IMR-90 (cell line): ENCODE measurements at regions not wholly inside any gene's neighbourhood (a gene's known extent, or its start where the extent isn't known, plus 50 kb on each side); places are given as distances from the start of the nearest gene placed in this dataset.

ENCODE experiments used
- ATAC-seq: fragments of 200-7000 bp; cut with Tn5 transposase; 2 replicates; pipeline ENCODE4 v1.9.1; 2020; ENCODE audit warnings: low read depth, mild to moderate bottlenecking, moderate library complexity
- BruUV-seq: library from RNA; stranded (reverse); fragments of 400-500 nt; replicated peaks from 2 replicates; lab custom pipeline; 2021; lab: Mats Ljungman, UMichigan
- CTCF ChIA-PET: fragments of 300-600 bp; formaldehyde crosslinking; extraction: SDS; loops from one replicate; lab custom pipeline; 2021; ENCODE audit warnings: antibody characterized with exemption; lab: Yijun Ruan, JAX
- POLR2A ChIA-PET: fragments of 300-600 bp; sonication (Branson Sonifier 250); formaldehyde crosslinking; loops from one replicate; lab custom pipeline; 2022; ENCODE audit warnings: antibody characterized with exemption; ENCODE audit not compliant: unreplicated experiment; lab: Charles Lee
- DNase-seq: peaks from one replicate; pipeline ENCODE4 v3.0.0; 2013
- H2AFZ ChIP-seq: replicated peaks from 2 replicates; pipeline ENCODE3; 2013; ENCODE audit warnings: low read length, mild to moderate bottlenecking; ENCODE audit not compliant: poor library complexity
- H2AK5ac ChIP-seq: 2 replicates; pipeline ENCODE4 v1.6.1; 2013; ENCODE audit warnings: low read depth, low read length, inconsistent platforms
- H2AK9ac ChIP-seq: replicated peaks from 2 replicates; pipeline ENCODE3; 2013; ENCODE audit warnings: mild to moderate bottlenecking, low read depth, low read length, moderate library complexity; ENCODE audit not compliant: poor library complexity
- H2BK120ac ChIP-seq: 2 replicates; pipeline ENCODE4 v1.6.1; 2013; ENCODE audit warnings: low read depth, low read length, inconsistent platforms
- H2BK15ac ChIP-seq: 3 replicates; pipeline ENCODE4 v1.6.1; 2013; ENCODE audit warnings: low read depth, low read length, inconsistent platforms
- H2BK20ac ChIP-seq: 2 replicates; pipeline ENCODE4 v1.6.1; 2013; ENCODE audit warnings: low read depth, mild to moderate bottlenecking, inconsistent platforms, low read length, moderate library complexity
- H2BK5ac ChIP-seq: 2 replicates; pipeline ENCODE4 v1.6.1; 2013; ENCODE audit warnings: mild to moderate bottlenecking, low read depth, low read length, inconsistent platforms; ENCODE audit not compliant: poor library complexity, severe bottlenecking
- H3K14ac ChIP-seq: replicated peaks from 2 replicates; pipeline ENCODE4 v1.6.1; 2013; ENCODE audit warnings: low read depth, low read length, inconsistent platforms
- H3K18ac ChIP-seq: 2 replicates; pipeline ENCODE4 v1.6.1; 2013; ENCODE audit warnings: low read depth, low read length, control low read depth
- H3K23ac ChIP-seq: 2 replicates; pipeline ENCODE4 v1.6.1; 2013; ENCODE audit warnings: low read depth, low read length, inconsistent platforms
- H3K27ac ChIP-seq: 2 replicates; pipeline ENCODE4 v1.5.1; 2013; ENCODE audit warnings: mild to moderate bottlenecking, control low read depth, low read length; ENCODE audit not compliant: insufficient read depth
- H3K27me3 ChIP-seq: 2 replicates; pipeline ENCODE4 v1.6.1; 2013; ENCODE audit warnings: low read length; ENCODE audit not compliant: control insufficient read depth, insufficient read depth
- H3K36me3 ChIP-seq: 2 replicates; pipeline ENCODE4 v1.6.1; 2013; ENCODE audit warnings: low read length, mixed read lengths; ENCODE audit not compliant: control insufficient read depth, insufficient read depth
- H3K4ac ChIP-seq: 2 replicates; pipeline ENCODE4 v1.6.1; 2013; ENCODE audit warnings: low read depth, low read length, inconsistent platforms
- H3K4me1 ChIP-seq: 2 replicates; pipeline ENCODE4 v1.6.1; 2013; ENCODE audit warnings: low read length, mixed read lengths; ENCODE audit not compliant: control insufficient read depth, insufficient read depth
- H3K4me2 ChIP-seq: 2 replicates; pipeline ENCODE4 v1.6.1; 2013; ENCODE audit warnings: low read depth, mild to moderate bottlenecking, control low read depth, low read length, moderate library complexity
- H3K4me3 ChIP-seq: 2 replicates; pipeline ENCODE4 v1.5.1; 2013; ENCODE audit warnings: low read depth, mild to moderate bottlenecking, control low read depth, low read length, moderate library complexity; ENCODE audit not compliant: insufficient read depth
- H3K56ac ChIP-seq: 2 replicates; pipeline ENCODE4 v1.6.1; 2013; ENCODE audit warnings: low read length, inconsistent platforms; ENCODE audit not compliant: insufficient read depth; ENCODE audit errors: extremely low read depth
- H3K79me1 ChIP-seq, 2 experiments: 2 replicates each; pipeline ENCODE4 v1.6.1; 2013; ENCODE audit warnings: low read length in 2 of 2, inconsistent platforms in 1 of 2, low read depth in 1 of 2
- H3K9ac ChIP-seq: 2 replicates; pipeline ENCODE4 v1.6.1; 2013; ENCODE audit warnings: low read depth, low read length, control low read depth
- H3K9me1 ChIP-seq: 2 replicates; pipeline ENCODE4 v1.6.1; 2013; ENCODE audit warnings: low read length, inconsistent platforms; ENCODE audit not compliant: insufficient read depth
- H3K9me3 ChIP-seq: 2 replicates; pipeline ENCODE4 v1.6.1; 2013; ENCODE audit warnings: low read length; ENCODE audit not compliant: control insufficient read depth, insufficient read depth
- H4K20me1 ChIP-seq: 2 replicates; pipeline ENCODE4 v1.6.1; 2013; ENCODE audit warnings: low read length, inconsistent platforms; ENCODE audit not compliant: insufficient read depth
- H4K5ac ChIP-seq: 2 replicates; pipeline ENCODE4 v1.6.1; 2013; ENCODE audit warnings: mild to moderate bottlenecking, low read depth, low read length, control low read depth
- H4K8ac ChIP-seq, 2 experiments: 2 replicates each; pipeline ENCODE4 v1.6.1; 2013; ENCODE audit warnings: low read depth in 2 of 2, low read length in 2 of 2, control low read depth in 1 of 2, inconsistent platforms in 1 of 2
- H4K91ac ChIP-seq: 2 replicates; pipeline ENCODE4 v1.6.1; 2013; ENCODE audit warnings: low read depth, low read length, inconsistent platforms; ENCODE audit not compliant: insufficient read depth
- BHLHE40 ChIP-seq: fragments of 150-350 bp; IDR thresholded peaks from 2 replicates; pipeline ENCODE4 v1.6.1; 2016; ENCODE audit warnings: mild to moderate bottlenecking, low read depth, low read length
- CTCF ChIP-seq: conservative IDR thresholded peaks from 2 replicates; pipeline ENCODE4 v1.5.1; 2012; ENCODE audit warnings: mild to moderate bottlenecking, low read depth, low read length, improper control_type of control experiment
- MAZ ChIP-seq: IDR thresholded peaks from 2 replicates; pipeline ENCODE4 v1.6.1; 2012; ENCODE audit warnings: low read depth, mild to moderate bottlenecking, low read length, improper control_type of control experiment, moderate library complexity, borderline replicate concordance
- WGBS, 2 experiments: methylation state at CpG; one replicate each; pipeline versions ENCODE4 v1.1.5 to v1.1.7; 2013; ENCODE audit warnings: missing lambda C conversion rate in 2 of 2; ENCODE audit not compliant: insufficient read length in 1 of 2; ENCODE audit errors: extremely low coverage in 2 of 2; 5-methylcytosine and 5-hydroxymethylcytosine counted together
- dilution Hi-C: fragments of 300-500 bp; cut with HindIII; formaldehyde crosslinking; loops from one replicate; pipeline ENCODE4 v1.14.3; 2018; ENCODE audit warnings: low sequenced_read_pairs; ENCODE audit not compliant: unreplicated experiment
- in situ Hi-C: fragments of 300-500 bp; cut with MboI; formaldehyde crosslinking; loops from 3 replicates; pipeline ENCODE4 v1.14.3; 2019; ENCODE audit warnings: low sequenced_read_pairs, inconsistent platforms, mixed read lengths
- intact Hi-C: fragments of 100-400 bp; cut with micrococcal nuclease; formaldehyde crosslinking; loops from 2 replicates; pipeline ENCODE4 v1.10.0; 2022
- TF ChIP-seq, protein P1 (sequence below): fragments of 150-350 bp; IDR thresholded peaks from 2 replicates; pipeline ENCODE4 v1.6.1; 2017; ENCODE audit warnings: mild to moderate bottlenecking, antibody characterized with exemption, low read length, low read depth
- TF ChIP-seq, protein P2 (sequence below): fragments of 150-350 bp; IDR thresholded peaks from 2 replicates; pipeline ENCODE4 v1.6.1; 2016; ENCODE audit warnings: low read depth, mild to moderate bottlenecking, low read length, moderate library complexity, borderline replicate concordance

GRCh38 chr7:101749891-101750290 lies 67.5 kb upstream of the CUX1 start:
- DNase-seq (no peak), ATAC-seq (no peak)
- H3K4me3 ChIP-seq = no peak overlapping the region
- H3K4me2 ChIP-seq = no peak overlapping the region
- no peak overlapping the region for H2BK20ac ChIP-seq
- H3K27ac ChIP-seq = no peak overlapping the region
- no peaks in the 10 kb centered on the region for H3K9me1 ChIP-seq
- H3K4ac ChIP-seq = no peak overlapping the region
- no peak overlapping the region for H2AK9ac ChIP-seq
- H4K5ac ChIP-seq = no peak overlapping the region
- dilution Hi-C loops = no loop called here
- no peak overlapping the region for H3K23ac ChIP-seq
- intact Hi-C loops = no loop called here
- H2AFZ ChIP-seq = no peak overlapping the region
- H3K56ac ChIP-seq = no peak overlapping the region
- H2BK15ac ChIP-seq = no peak overlapping the region
- no peaks in the 10 kb centered on the region for H3K9me3 ChIP-seq
- BruUV-seq = no TSS peak
- no peak overlapping the region for H3K9ac ChIP-seq
- no peak overlapping the region for H2BK5ac ChIP-seq
- H3K36me3 ChIP-seq = no peaks in the 10 kb centered on the region
- H2AK5ac ChIP-seq = no peak overlapping the region
- no peak overlapping the region for H4K8ac ChIP-seq
- no peak overlapping the region for H2BK120ac ChIP-seq
- CTCF ChIA-PET = no interaction called here
- no peaks in the 10 kb centered on the region for H3K79me1 ChIP-seq
- H4K20me1 ChIP-seq = no peaks in the 10 kb centered on the region
- no peak overlapping the region for H3K14ac ChIP-seq
- H4K91ac ChIP-seq = no peak overlapping the region
- WGBS, 2 experiments = no CpG with 5 or more reads among the region's 3 CpGs
- H3K18ac ChIP-seq = no peak overlapping the region
- in situ Hi-C loops = no loop called here
- POLR2A ChIA-PET = no interaction called here
- H3K27me3 ChIP-seq = peaks cover 29% of the 10 kb centered on the region
- H3K4me1 ChIP-seq = peaks cover 3% of the 10 kb centered on the region; the same call in 1 of the 2 replicates
- TF ChIP-seq BHLHE40 (no peak), MAZ (no peak), CTCF (no peak)
- TF ChIP-seq, protein P1, sequence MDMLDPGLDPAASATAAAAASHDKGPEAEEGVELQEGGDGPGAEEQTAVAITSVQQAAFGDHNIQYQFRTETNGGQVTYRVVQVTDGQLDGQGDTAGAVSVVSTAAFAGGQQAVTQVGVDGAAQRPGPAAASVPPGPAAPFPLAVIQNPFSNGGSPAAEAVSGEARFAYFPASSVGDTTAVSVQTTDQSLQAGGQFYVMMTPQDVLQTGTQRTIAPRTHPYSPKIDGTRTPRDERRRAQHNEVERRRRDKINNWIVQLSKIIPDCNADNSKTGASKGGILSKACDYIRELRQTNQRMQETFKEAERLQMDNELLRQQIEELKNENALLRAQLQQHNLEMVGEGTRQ = no peak
- TF ChIP-seq, protein P2, sequence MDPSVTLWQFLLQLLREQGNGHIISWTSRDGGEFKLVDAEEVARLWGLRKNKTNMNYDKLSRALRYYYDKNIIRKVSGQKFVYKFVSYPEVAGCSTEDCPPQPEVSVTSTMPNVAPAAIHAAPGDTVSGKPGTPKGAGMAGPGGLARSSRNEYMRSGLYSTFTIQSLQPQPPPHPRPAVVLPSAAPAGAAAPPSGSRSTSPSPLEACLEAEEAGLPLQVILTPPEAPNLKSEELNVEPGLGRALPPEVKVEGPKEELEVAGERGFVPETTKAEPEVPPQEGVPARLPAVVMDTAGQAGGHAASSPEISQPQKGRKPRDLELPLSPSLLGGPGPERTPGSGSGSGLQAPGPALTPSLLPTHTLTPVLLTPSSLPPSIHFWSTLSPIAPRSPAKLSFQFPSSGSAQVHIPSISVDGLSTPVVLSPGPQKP = no peak
